WERI-Rb-1 (cell line): ENCODE measurements at regions not wholly inside any gene's neighbourhood (a gene's known extent, or its start where the extent isn't known, plus 50 kb on each side); places are given as distances from the start of the nearest gene placed in this dataset.

Experiments
- DNase-seq: peaks from one replicate; pipeline ENCODE4 v3.0.0-alpha.2; 2020
- H3K27ac ChIP-seq: fragments of 250-450 bp; sonication (Bioruptor Pico); 2 replicates; pipeline ENCODE4 v1.5.1; 2020; ENCODE audit warnings: mild to moderate bottlenecking, moderate library complexity
- H3K27me3 ChIP-seq: fragments of 250-450 bp; sonication (Bioruptor Pico); 2 replicates; pipeline ENCODE4 v1.5.1; 2021; ENCODE audit warnings: mild to moderate bottlenecking, low read depth, moderate library complexity; ENCODE audit not compliant: insufficient read depth, severe bottlenecking
- H3K36me3 ChIP-seq: fragments of 250-450 bp; sonication (Bioruptor Pico); 2 replicates; pipeline ENCODE4 v1.5.1; 2020; ENCODE audit warnings: mild to moderate bottlenecking, moderate library complexity
- H3K4me3 ChIP-seq: 2 replicates; pipeline ENCODE4 v1.5.1; 2011; ENCODE audit warnings: low read depth, mild to moderate bottlenecking, control low read depth, low read length
- H3K9me3 ChIP-seq: fragments of 250-450 bp; sonication (Bioruptor Pico); 2 replicates; pipeline ENCODE4 v1.5.1; 2021; ENCODE audit warnings: mild to moderate bottlenecking, moderate library complexity; ENCODE audit not compliant: severe bottlenecking
- CTCF ChIP-seq: IDR thresholded peaks from 2 replicates; pipeline ENCODE4 v1.5.1; 2011; ENCODE audit warnings: low read depth, mild to moderate bottlenecking, control low read depth, inconsistent platforms, low read length

GRCh38 chr10:78171633-78172400 lies 138.2 kb downstream of the RPS24 start:
- no peak overlapping the region for H3K27ac ChIP-seq
- H3K27me3 ChIP-seq = no peaks in the 10 kb centered on the region
- no peak overlapping the region for H3K4me3 ChIP-seq
- no peaks in the 10 kb centered on the region for H3K9me3 ChIP-seq
- no peaks in the 10 kb centered on the region for H3K36me3 ChIP-seq
- TF ChIP-seq CTCF = no peak
- DNase-seq = no peak

GRCh38 chr10:78173360-78174015 lies 139.8 kb downstream of the RPS24 start:
- no peak for DNase-seq
- no peak overlapping the region for H3K27ac ChIP-seq
- no peaks in the 10 kb centered on the region for H3K9me3 ChIP-seq
- no peak for TF ChIP-seq CTCF
- no peak overlapping the region for H3K4me3 ChIP-seq
- H3K36me3 ChIP-seq = no peaks in the 10 kb centered on the region
- no peaks in the 10 kb centered on the region for H3K27me3 ChIP-seq

GRCh38 chr10:78175444-78176015 lies 141.9 kb downstream of the RPS24 start:
- TF ChIP-seq CTCF = no peak

GRCh38 chr10:78176320-78177317 lies 143.0 kb downstream of the RPS24 start:
- H3K27me3 ChIP-seq = no peaks in the 10 kb centered on the region
- no peak overlapping the region for H3K4me3 ChIP-seq
- no peak overlapping the region for H3K27ac ChIP-seq
- H3K9me3 ChIP-seq = no peaks in the 10 kb centered on the region
- no peaks in the 10 kb centered on the region for H3K36me3 ChIP-seq
- no peak for DNase-seq
- no peak for TF ChIP-seq CTCF

More at GRCh38 chr10:78175444-78176015, 141.9 kb downstream of the RPS24 start:
- no peaks in the 10 kb centered on the region for H3K9me3 ChIP-seq
- no peaks in the 10 kb centered on the region for H3K27me3 ChIP-seq
- no peak for DNase-seq
- H3K36me3 ChIP-seq = no peaks in the 10 kb centered on the region
- H3K4me3 ChIP-seq = no peak overlapping the region
- H3K27ac ChIP-seq = no peak overlapping the region

- Histone ChIP-seq H3K27ac (no peak overlapping the region), H3K27me3 (no peaks in the 10 kb centered on the region), H3K36me3 (no peaks in the 10 kb centered on the region), H3K4me3 (no peak overlapping the region), H3K9me3 (no peaks in the 10 kb centered on the region)
- no peak for DNase-seq
- TF ChIP-seq CTCF = no peak
These were observed 144.0 kb downstream of the RPS24 start for GRCh38 chr10:78177491-78178185.
